ENCODE measurements at regions not wholly inside any gene's neighbourhood (a gene's known extent, or its start where the extent isn't known, plus 50 kb on each side); places are given as distances from the start of the nearest gene placed in this dataset.
"Not testable (repeated sequence)": the region's sequence is repeated elsewhere in the genome, so short reads cannot be mapped to it uniquely, and the experiment has no call there.

- no peak for DNase-seq
Measured at GRCh38 chr9:71268871-71269635, 147.6 kb upstream of the TRPM3 start.

DNA sequence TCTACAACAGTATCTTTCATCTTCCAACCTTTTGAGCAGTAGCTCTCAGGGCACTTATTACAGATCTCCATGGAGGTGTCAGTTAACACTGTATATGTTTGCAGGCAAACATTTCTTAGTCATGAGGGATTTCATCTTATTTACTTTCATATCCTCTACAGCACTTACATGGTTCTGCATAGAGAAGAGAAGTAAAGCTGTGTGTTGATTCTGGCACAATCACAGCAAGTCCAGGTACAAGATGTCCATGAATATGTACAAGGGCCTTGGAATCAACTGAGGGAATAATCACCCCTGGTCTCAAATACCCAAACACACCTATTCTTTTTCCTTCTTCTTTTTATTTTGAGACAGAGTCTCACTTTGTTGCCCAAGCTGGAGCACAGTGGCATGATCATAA lies 142.0 kb upstream of the TRPM3 start:
- no peak for DNase-seq

GRCh38 chr9:71260419-71260818 lies 139.0 kb upstream of the TRPM3 start:
- not testable (repeated sequence) for DNase-seq

- no peak for DNase-seq
Measured at GRCh38 chr9:71254592-71255277, 133.3 kb upstream of the TRPM3 start.

GRCh38 chr9:71253011-71253410 lies 131.6 kb upstream of the TRPM3 start:
- no peak for DNase-seq

DNA sequence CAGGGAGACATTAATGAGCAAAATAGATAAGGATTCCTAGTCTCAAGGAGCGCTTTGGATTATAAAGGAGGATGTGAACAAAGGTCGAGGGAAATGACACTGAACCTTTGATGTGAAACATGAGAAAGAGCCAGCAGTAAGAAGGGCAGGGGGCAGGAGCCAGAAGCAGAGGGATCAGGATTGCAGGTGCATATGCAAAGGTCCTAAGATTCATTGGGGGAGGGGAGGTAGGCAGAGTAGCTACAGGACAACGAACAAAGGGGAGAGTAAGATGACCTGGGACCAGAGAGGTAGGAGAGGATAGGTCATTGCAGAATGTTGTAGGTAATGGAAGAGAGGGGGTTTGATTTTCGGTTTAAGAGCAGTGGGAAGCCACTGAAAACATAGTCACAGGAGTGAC lies 129.2 kb upstream of the TRPM3 start:
- DNase-seq = no peak

DNA sequence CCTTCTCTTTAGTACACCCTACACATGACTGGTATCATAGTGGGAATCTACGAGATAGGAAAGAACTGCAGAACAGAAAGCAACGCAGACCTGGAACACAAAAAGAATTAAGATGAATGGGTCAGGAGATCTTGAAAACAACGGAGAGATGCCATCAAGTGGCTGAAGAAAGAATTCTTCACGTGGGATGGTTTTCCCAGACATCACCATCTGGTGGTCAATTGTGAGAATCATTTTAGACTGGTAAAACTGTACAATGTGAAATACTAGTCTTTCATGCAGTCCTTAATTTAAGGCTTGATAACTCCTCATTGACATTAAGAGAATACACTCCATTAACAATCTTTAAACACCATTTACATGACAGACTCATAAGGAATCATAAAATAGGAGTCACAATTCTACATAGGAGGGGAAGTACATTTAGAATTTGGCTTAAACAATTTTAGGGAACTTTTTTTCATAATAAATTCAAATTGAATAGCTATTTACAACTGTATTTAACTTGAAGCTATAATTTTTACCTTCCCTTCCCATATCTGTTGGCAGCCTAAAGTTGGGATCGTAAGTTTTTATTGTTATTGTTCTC lies 128.4 kb upstream of the TRPM3 start:
- peak; percentile 63 for DNase-seq

GRCh38 chr9:71245651-71246050 lies 124.2 kb upstream of the TRPM3 start:
- DNase-seq = no peak

- DNase-seq = no peak
Measured at GRCh38 chr9:71243951-71244350, 122.5 kb upstream of the TRPM3 start.

GRCh38 chr9:71242081-71242480 lies 120.7 kb upstream of the TRPM3 start:
- DNase-seq = no peak

- DNase-seq = no peak
Measured at GRCh38 chr9:71237051-71237450, 115.6 kb upstream of the TRPM3 start.

GRCh38 chr9:71233646-71234045 lies 112.2 kb upstream of the TRPM3 start:
- DNase-seq = no peak

- DNase-seq = no peak
Measured at GRCh38 chr9:71223953-71224538, 102.6 kb upstream of the TRPM3 start.

DNA sequence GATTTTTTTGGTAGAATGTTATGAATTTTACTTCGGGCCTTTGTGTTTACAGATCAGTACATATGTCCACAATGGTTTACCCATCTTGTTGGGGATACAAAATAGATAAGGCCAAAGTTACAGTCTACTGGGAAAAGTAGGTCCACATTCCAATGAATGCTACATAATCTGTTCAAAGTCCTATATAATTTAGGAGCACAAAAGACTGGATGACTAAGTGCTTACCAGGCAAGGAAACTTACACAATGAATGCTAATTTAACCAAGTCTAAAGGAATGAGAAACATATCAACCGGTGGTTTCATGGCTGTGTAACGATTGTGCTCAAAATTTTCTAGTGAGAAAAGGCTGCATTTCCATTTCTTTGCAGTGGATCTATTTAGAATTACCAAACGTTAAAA lies 97.4 kb upstream of the TRPM3 start:
- DNase-seq = no peak

DNA sequence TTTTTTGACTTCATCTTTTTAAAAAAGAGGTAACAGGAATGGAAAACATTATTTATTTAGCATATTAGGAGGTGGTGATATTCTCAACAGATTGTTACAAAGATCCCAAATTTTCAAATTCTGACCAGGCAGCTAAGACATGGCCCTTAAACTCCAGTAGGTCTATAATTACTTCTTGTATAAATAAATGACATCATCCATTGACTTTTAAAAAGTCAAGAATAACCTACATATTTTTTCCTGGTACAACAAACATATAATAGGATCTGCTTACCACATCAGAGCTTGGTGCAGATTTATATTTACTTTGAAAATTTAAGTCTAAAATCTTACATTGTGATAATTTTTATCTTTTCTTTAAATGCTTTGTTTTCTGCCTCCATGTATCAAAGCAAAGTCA lies 92.2 kb upstream of the TRPM3 start:
- DNase-seq = no peak

DNA sequence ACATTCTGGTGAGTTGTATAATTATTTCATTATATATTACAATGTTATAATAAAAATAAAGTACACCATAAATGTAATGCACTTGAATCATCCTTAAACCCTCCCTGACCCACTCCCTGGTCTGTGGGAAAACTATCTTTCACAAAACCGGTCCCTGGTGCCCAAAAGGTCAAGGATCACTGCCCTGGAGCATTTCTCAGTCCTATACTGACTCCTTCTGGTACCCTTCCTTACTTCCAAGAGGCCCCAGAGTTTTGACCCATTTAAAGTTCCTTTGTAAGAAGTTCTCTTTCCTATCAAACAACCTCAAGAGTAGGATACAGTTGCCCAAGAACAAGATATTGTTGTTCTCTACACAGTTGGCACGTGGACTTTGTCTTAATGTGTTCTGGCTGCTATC lies 88.9 kb upstream of the TRPM3 start:
- no peak for DNase-seq

GRCh38 chr9:71209890-71210289 lies 88.5 kb upstream of the TRPM3 start:
- no peak for DNase-seq

DNA sequence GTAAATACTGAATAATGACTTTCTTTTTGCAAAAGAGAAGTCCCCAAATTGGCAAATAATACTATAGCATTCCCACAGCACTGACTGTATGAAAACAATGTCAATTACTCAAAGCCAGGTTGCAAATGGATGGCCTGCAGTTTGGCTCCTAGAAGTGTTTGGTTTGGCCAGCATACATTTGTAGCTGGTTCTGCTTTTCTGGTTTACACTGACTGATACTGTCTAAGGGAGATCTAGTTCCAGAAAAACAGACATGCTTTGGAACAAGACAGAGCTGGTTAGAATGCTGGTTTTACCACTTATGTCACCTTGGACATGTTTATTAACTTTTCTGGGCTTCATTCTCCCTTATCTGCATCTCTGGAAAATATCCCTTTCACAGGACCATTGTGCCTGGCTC lies 81.5 kb upstream of the TRPM3 start:
- no peak for DNase-seq

- no peak for DNase-seq
Measured at GRCh38 chr9:71191708-71192107, 70.3 kb upstream of the TRPM3 start.

GRCh38 chr9:71183251-71183650 lies 61.8 kb upstream of the TRPM3 start:
- DNase-seq = no peak

- no peak for DNase-seq
Measured at GRCh38 chr9:71179183-71179582, 57.8 kb upstream of the TRPM3 start.

DNA sequence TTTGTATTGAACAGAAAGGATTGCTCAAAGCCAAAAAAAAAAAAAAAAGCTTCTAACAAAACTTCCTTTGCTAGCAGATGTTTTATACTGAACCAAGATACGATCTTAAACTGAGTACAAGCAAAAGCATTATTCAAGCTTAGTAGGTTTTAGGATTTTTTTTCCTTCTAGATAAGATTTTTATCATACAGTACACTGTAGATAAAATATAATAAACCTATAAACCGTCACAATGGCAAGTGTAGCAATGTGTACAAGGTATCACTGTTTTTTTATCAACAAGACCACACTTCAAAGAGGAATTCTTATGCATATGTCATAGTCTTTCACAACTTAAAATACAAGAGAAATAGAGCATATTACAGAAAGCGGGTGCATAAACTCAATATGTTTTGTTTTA lies 56.5 kb upstream of the TRPM3 start:
- no peak for DNase-seq

- no peak for DNase-seq
Measured at GRCh38 chr9:71171517-71171916, 50.1 kb upstream of the TRPM3 start.

All from suppressor macrophage treated with lipopolysaccharide for 4 hours (primary cell).